Osteoblast (primary cell): ENCODE measurements at regions not wholly inside any gene's neighbourhood (a gene's known extent, or its start where the extent isn't known, plus 50 kb on each side); places are given as distances from the start of the nearest gene placed in this dataset.
"Not testable (repeated sequence)": the region's sequence is repeated elsewhere in the genome, so short reads cannot be mapped to it uniquely, and the experiment has no call there.

ENCODE experiments used
- DNase-seq: peaks from one replicate; pipeline ENCODE4 v3.0.0; 2011; ENCODE audit warnings: low spot score, mixed read lengths; ENCODE audit not compliant: insufficient read length; ENCODE audit errors: missing footprints
- H2AFZ ChIP-seq: 2 replicates; pipeline ENCODE4 v1.6.0; 2011; ENCODE audit warnings: mild to moderate bottlenecking, low read length
- H3K27ac ChIP-seq: 2 replicates; pipeline ENCODE4 v1.5.1; 2011; ENCODE audit warnings: mild to moderate bottlenecking, low read depth, low read length, moderate library complexity
- H3K27me3 ChIP-seq: 2 replicates; pipeline ENCODE4 v1.6.0; 2012; ENCODE audit warnings: mild to moderate bottlenecking, control low read depth, inconsistent platforms, low read length, moderate library complexity; ENCODE audit not compliant: insufficient read depth
- H3K36me3 ChIP-seq: 2 replicates; pipeline ENCODE4 v1.5.1; 2011; ENCODE audit warnings: mild to moderate bottlenecking, low read length, control low read depth, moderate library complexity; ENCODE audit not compliant: insufficient read depth
- H3K4me1 ChIP-seq: 2 replicates; pipeline ENCODE4 v1.5.1; 2011; ENCODE audit warnings: mild to moderate bottlenecking, low read length, control low read depth, moderate library complexity; ENCODE audit not compliant: insufficient read depth
- H3K4me2 ChIP-seq: 2 replicates; pipeline ENCODE4 v1.6.0; 2011; ENCODE audit warnings: mild to moderate bottlenecking, low read length; ENCODE audit not compliant: insufficient read depth
- H3K4me3 ChIP-seq: fragments of 200-600 bp; sonication (generic); 3 replicates; pipeline ENCODE4 v1.5.1; 2012; ENCODE audit warnings: mild to moderate bottlenecking, low read length, inconsistent platforms; ENCODE audit not compliant: insufficient read depth
- H3K79me2 ChIP-seq: 2 replicates; pipeline ENCODE4 v1.6.0; 2012; ENCODE audit warnings: mild to moderate bottlenecking, low read length, control low read depth, inconsistent platforms; ENCODE audit not compliant: insufficient read depth
- H3K9me3 ChIP-seq: 2 replicates; pipeline ENCODE4 v1.5.1; 2011; ENCODE audit warnings: low read depth, low read length, control low read depth
- H4K20me1 ChIP-seq: 2 replicates; pipeline ENCODE4 v1.6.0; 2012; ENCODE audit warnings: mild to moderate bottlenecking, low read length, control low read depth; ENCODE audit not compliant: insufficient read depth
- TF ChIP-seq, protein P1 (sequence below): IDR thresholded peaks from 2 replicates; pipeline ENCODE4 v1.5.1; 2011; ENCODE audit warnings: mild to moderate bottlenecking, low read depth, low read length, moderate library complexity; ENCODE audit errors: extremely low read depth

DNA sequence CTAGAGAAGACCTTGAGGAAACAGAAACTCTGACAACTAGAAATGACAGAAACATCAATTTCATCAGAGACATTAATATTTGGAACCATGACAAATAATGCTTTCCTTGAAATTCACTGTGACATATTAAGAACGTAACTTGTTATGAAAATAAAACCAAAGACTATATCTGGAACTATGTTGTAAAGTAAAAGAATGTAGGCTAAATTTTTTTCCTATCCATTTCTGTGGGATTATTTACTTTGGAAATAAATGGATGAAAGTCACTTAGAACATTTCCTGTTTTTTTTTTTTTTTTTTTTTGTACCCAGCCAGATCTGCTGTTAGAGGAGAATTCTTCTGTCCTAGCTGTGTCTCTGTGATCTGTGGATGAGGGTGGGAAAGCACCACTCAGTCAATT is 255.9 kb downstream of the SPRY1 start:
- Histone ChIP-seq H3K9me3 (no peaks in the 10 kb centered on the region), H4K20me1 (no peaks in the 10 kb centered on the region), H3K36me3 (no peaks in the 10 kb centered on the region), H3K27ac (no peak overlapping the region), H3K4me2 (no peak overlapping the region), H3K79me2 (no peaks in the 10 kb centered on the region), H2AFZ (no peak overlapping the region), H3K4me3 (no peak overlapping the region), H3K27me3 (no peaks in the 10 kb centered on the region), H3K4me1 (peaks cover 17% of the 10 kb centered on the region)
- TF ChIP-seq, protein P1, sequence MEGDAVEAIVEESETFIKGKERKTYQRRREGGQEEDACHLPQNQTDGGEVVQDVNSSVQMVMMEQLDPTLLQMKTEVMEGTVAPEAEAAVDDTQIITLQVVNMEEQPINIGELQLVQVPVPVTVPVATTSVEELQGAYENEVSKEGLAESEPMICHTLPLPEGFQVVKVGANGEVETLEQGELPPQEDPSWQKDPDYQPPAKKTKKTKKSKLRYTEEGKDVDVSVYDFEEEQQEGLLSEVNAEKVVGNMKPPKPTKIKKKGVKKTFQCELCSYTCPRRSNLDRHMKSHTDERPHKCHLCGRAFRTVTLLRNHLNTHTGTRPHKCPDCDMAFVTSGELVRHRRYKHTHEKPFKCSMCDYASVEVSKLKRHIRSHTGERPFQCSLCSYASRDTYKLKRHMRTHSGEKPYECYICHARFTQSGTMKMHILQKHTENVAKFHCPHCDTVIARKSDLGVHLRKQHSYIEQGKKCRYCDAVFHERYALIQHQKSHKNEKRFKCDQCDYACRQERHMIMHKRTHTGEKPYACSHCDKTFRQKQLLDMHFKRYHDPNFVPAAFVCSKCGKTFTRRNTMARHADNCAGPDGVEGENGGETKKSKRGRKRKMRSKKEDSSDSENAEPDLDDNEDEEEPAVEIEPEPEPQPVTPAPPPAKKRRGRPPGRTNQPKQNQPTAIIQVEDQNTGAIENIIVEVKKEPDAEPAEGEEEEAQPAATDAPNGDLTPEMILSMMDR = no peak
- DNase-seq = no peak

DNA sequence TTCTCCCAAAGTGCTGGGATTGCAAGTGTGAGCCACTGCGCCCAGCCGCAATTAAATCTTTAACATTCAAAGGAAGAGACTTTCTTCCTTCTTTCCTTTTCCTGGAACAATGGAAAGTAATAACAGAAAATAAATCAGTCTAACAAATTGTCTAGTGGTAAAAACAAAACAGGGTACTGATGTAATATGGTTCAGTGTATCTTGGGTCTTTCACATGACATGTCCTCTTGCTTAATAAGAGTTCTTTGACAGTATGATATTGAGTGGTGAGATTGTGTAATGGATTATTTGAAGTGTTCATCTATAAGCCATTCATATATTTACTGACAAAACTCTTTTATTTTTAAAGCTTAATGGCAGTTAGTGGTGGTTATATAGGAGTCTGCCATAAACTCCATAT is 256.6 kb downstream of the SPRY1 start:
- Histone ChIP-seq H3K4me3 (no peak overlapping the region), H2AFZ (no peak overlapping the region), H3K4me1 (peaks cover 17% of the 10 kb centered on the region), H3K79me2 (no peaks in the 10 kb centered on the region), H4K20me1 (no peaks in the 10 kb centered on the region), H3K36me3 (no peaks in the 10 kb centered on the region), H3K27me3 (no peaks in the 10 kb centered on the region), H3K9me3 (no peaks in the 10 kb centered on the region), H3K27ac (no peak overlapping the region), H3K4me2 (no peak overlapping the region)
- DNase-seq = no peak
- TF ChIP-seq, protein P1 = no peak

DNA sequence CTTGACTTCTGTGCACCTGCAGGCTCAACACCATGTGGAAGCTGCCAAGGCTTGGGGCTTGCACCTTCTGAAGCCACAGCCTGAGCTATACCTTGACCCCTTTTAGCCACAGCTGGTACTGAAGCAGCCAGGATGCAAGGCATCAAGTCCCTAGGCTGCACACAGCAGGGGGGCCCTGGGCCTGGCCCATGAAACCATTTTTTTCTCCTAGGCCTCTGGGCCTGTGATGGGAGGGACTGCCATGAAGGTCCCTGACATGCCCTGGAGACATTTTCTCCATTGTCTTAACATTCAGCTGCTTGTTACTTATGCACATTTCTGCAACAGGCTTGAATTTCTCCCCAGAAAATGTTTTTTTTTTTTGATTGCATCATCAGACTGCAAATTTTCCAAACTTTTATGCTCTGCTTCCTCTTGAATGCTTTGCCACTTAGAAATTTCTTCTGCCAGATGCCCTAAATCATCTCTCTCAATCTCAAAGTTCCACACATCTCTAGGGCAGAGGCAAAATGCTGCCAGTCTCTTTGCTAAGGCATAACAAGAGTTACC is 260.2 kb downstream of the SPRY1 start:
- not testable (repeated sequence) for H3K4me1 ChIP-seq, DNase-seq, H2AFZ ChIP-seq, H3K27me3 ChIP-seq, H3K36me3 ChIP-seq, H3K27ac ChIP-seq, H4K20me1 ChIP-seq, H3K4me2 ChIP-seq, H3K79me2 ChIP-seq, H3K9me3 ChIP-seq, H3K4me3 ChIP-seq

GRCh38 chr4:123657606-123658005 is 261.0 kb downstream of the SPRY1 start:
- H3K27ac ChIP-seq, H4K20me1 ChIP-seq, H3K27me3 ChIP-seq, DNase-seq, H3K4me2 ChIP-seq, H3K4me3 ChIP-seq, H3K79me2 ChIP-seq, H2AFZ ChIP-seq, H3K4me1 ChIP-seq, H3K9me3 ChIP-seq, H3K36me3 ChIP-seq: not testable (repeated sequence)

DNA sequence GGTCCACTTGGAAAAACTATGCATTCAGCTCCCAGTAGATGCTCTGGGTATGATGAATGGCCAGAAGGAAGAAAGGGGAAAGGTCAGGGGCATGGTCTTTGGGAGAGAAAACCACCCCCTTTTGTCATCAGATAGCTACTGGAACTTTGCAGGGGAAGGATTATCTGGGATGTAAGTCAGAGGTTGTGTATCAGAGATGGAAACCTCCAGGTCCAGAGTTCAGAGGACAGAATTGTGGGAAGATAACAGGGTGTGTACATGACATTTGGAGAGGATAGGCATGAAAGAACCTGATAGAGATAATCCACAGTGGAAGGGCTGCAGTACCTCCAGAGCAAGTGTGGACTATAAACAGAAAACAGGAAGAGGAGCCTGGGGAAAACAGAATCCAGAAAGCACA is 262.7 kb downstream of the SPRY1 start:
- H3K4me2 ChIP-seq = no peak overlapping the region
- no peak for DNase-seq
- no peak overlapping the region for H3K27ac ChIP-seq
- H4K20me1 ChIP-seq = no peaks in the 10 kb centered on the region
- no peaks in the 10 kb centered on the region for H3K79me2 ChIP-seq
- H3K9me3 ChIP-seq = no peaks in the 10 kb centered on the region
- H3K36me3 ChIP-seq = no peaks in the 10 kb centered on the region
- H3K4me3 ChIP-seq = no peak overlapping the region
- no peak overlapping the region for H2AFZ ChIP-seq
- H3K4me1 ChIP-seq = no peaks in the 10 kb centered on the region
- H3K27me3 ChIP-seq = no peaks in the 10 kb centered on the region
- TF ChIP-seq, protein P1 = no peak
